Endothelial cell (in vitro differentiated cells): ENCODE measurements at regions not wholly inside any gene's neighbourhood (a gene's known extent, or its start where the extent isn't known, plus 50 kb on each side); places are given as distances from the start of the nearest gene placed in this dataset.
"Not testable (repeated sequence)": the region's sequence is repeated elsewhere in the genome, so short reads cannot be mapped to it uniquely, and the experiment has no call there.

Experiments
- DNase-seq: peaks from one replicate; pipeline ENCODE4 v3.0.0; 2021; ENCODE audit warnings: low spot score
- H3K27ac Mint-ChIP-seq: one replicate; pipeline ENCODE4 v1.8.0; 2021; ENCODE audit warnings: mixed read lengths, inconsistent platforms; ENCODE audit not compliant: unreplicated experiment
- H3K27me3 Mint-ChIP-seq: one replicate; pipeline ENCODE4 v1.8.0; 2021; ENCODE audit warnings: mild to moderate bottlenecking, moderate library complexity, mixed read lengths, inconsistent platforms; ENCODE audit not compliant: unreplicated experiment
- H3K36me3 Mint-ChIP-seq: one replicate; pipeline ENCODE4 v1.8.0; 2021; ENCODE audit warnings: mild to moderate bottlenecking, low read depth, mixed read lengths, inconsistent platforms; ENCODE audit not compliant: unreplicated experiment
- H3K4me1 Mint-ChIP-seq: one replicate; pipeline ENCODE4 v1.8.0; 2021; ENCODE audit warnings: mild to moderate bottlenecking, mixed read lengths, inconsistent platforms; ENCODE audit not compliant: unreplicated experiment
- H3K4me3 Mint-ChIP-seq: one replicate; pipeline ENCODE4 v1.8.0; 2021; ENCODE audit warnings: mild to moderate bottlenecking, mixed read lengths, inconsistent platforms; ENCODE audit not compliant: unreplicated experiment
- H3K9me3 Mint-ChIP-seq: one replicate; pipeline ENCODE4 v1.8.0; 2021; ENCODE audit warnings: mixed read lengths, inconsistent platforms; ENCODE audit not compliant: unreplicated experiment
- CTCF ChIP-seq: fragments of 200-600 bp; sonication (generic); IDR thresholded peaks from one replicate; pipeline ENCODE4 v1.5.0; 2021; ENCODE audit warnings: antibody characterized with exemption; ENCODE audit not compliant: unreplicated experiment

- Mint-ChIP-seq H3K27ac (no peak overlapping the region), H3K27me3 (no peaks in the 10 kb centered on the region), H3K9me3 (no peaks in the 10 kb centered on the region), H3K4me3 (no peak overlapping the region), H3K4me1 (no peaks in the 10 kb centered on the region), H3K36me3 (no peaks in the 10 kb centered on the region)
- no peak for DNase-seq
- no peak for TF ChIP-seq CTCF
Observed at GRCh38 chr3:103873021-103873420, 1438.2 kb downstream of the ZPLD1 start.

GRCh38 chr3:103873897-103874545 is 1439.2 kb downstream of the ZPLD1 start:
- no peaks in the 10 kb centered on the region for H3K9me3 Mint-ChIP-seq
- DNase-seq, result no peak
- H3K4me1 Mint-ChIP-seq, result no peaks in the 10 kb centered on the region
- no peaks in the 10 kb centered on the region for H3K27me3 Mint-ChIP-seq
- H3K36me3 Mint-ChIP-seq, result no peaks in the 10 kb centered on the region
- no peak for TF ChIP-seq CTCF
- no peak overlapping the region for H3K27ac Mint-ChIP-seq
- H3K4me3 Mint-ChIP-seq, result no peak overlapping the region

- H3K27ac Mint-ChIP-seq, H3K4me1 Mint-ChIP-seq, H3K36me3 Mint-ChIP-seq, H3K4me3 Mint-ChIP-seq, H3K9me3 Mint-ChIP-seq, DNase-seq, H3K27me3 Mint-ChIP-seq: not testable (repeated sequence)
Observed at GRCh38 chr3:103881809-103882208, 1447.0 kb downstream of the ZPLD1 start.

GRCh38 chr3:103889675-103890074 is 1454.9 kb downstream of the ZPLD1 start:
- Mint-ChIP-seq H3K27me3 (peaks cover 1% of the 10 kb centered on the region), H3K27ac (no peak overlapping the region), H3K36me3 (no peaks in the 10 kb centered on the region), H3K4me1 (no peaks in the 10 kb centered on the region), H3K4me3 (no peak overlapping the region), H3K9me3 (no peaks in the 10 kb centered on the region)
- TF ChIP-seq CTCF, result no peak
- no peak for DNase-seq

- H3K27ac Mint-ChIP-seq, result no peak overlapping the region
- no peak for DNase-seq
- no peaks in the 10 kb centered on the region for H3K9me3 Mint-ChIP-seq
- no peaks in the 10 kb centered on the region for H3K36me3 Mint-ChIP-seq
- no peak for TF ChIP-seq CTCF
- no peaks in the 10 kb centered on the region for H3K4me1 Mint-ChIP-seq
- H3K27me3 Mint-ChIP-seq, result no peaks in the 10 kb centered on the region
- no peak overlapping the region for H3K4me3 Mint-ChIP-seq
Observed at GRCh38 chr3:103894162-103894822, 1459.5 kb downstream of the ZPLD1 start.
